ENCODE measurements at regions not wholly inside any gene's neighbourhood (a gene's known extent, or its start where the extent isn't known, plus 50 kb on each side); places are given as distances from the start of the nearest gene placed in this dataset.

- TF ChIP-seq CTCF (IDR thresholded peaks at IDR 0.05) (no peak), POLR2A (IDR thresholded peaks at IDR 0.05) (no peak)
Observed at GRCh38 chr5:165538065-165538464, 2032.6 kb downstream of the MAT2B start.
